MM.1S (cell line): ENCODE measurements at regions not wholly inside any gene's neighbourhood (a gene's known extent, or its start where the extent isn't known, plus 50 kb on each side); places are given as distances from the start of the nearest gene placed in this dataset.

ENCODE experiments used
- CTCF ChIP-seq: fragments of 300-600 bp; sonication (generic); IDR thresholded peaks from 2 replicates; pipeline ENCODE4 v1.5.1; 2016; ENCODE audit warnings: antibody characterized with exemption, low read length, mixed read lengths
- EZH2 ChIP-seq: fragments of 300-600 bp; sonication (generic); optimal IDR thresholded peaks from 2 replicates; pipeline ENCODE3; 2017; ENCODE audit warnings: low read depth, mild to moderate bottlenecking, antibody characterized with exemption, low read length, mixed read lengths
- EZH2phosphoT487 ChIP-seq: fragments of 300-600 bp; sonication (generic); IDR thresholded peaks from 2 replicates; pipeline ENCODE4 v1.6.1; 2018; ENCODE audit warnings: antibody characterized with exemption, low read length

- TF ChIP-seq CTCF (no peak), EZH2phosphoT487 (no peak), EZH2 (no peak)
Measured at GRCh38 chr3:16051691-16052090, 122.8 kb upstream of the GALNT15 start.
